Prostate gland (tissue), 2 donors: ENCODE measurements at regions not wholly inside any gene's neighbourhood (a gene's known extent, or its start where the extent isn't known, plus 50 kb on each side); places are given as distances from the start of the nearest gene placed in this dataset.

ENCODE experiments used
- DNase-seq: peaks from one replicate; pipeline ENCODE4 v3.0.0-alpha.2; 2019; ENCODE audit warnings: low spot score
- H3K27ac ChIP-seq, 2 donors: fragments of 200-600 bp; sonication (generic); 2 replicates each; pipeline ENCODE4 v1.5.1; 2017 to 2019
- H3K27me3 ChIP-seq: fragments of 200-600 bp; sonication (generic); replicated peaks from 2 replicates; pipeline ENCODE4 v1.5.1; 2019; ENCODE audit not compliant: insufficient read depth
- H3K36me3 ChIP-seq, 2 donors: fragments of 200-600 bp; sonication (generic); 1 replicate in 1 of 2; 2 replicates in 1 of 2; pipeline versions ENCODE4 v1.5.1 to v1.8.1; 2017 to 2019
- H3K4me1 ChIP-seq: fragments of 200-600 bp; sonication (generic); replicated peaks from 2 replicates; pipeline ENCODE4 v1.5.1; 2019
- H3K4me3 ChIP-seq, 2 donors: fragments of 200-600 bp; sonication (generic); 2 replicates each; pipeline ENCODE4 v1.5.1; 2017 to 2019
- H3K9me3 ChIP-seq: fragments of 200-600 bp; sonication (generic); 2 replicates; pipeline ENCODE4 v1.5.1; 2017
- POLR2A ChIP-seq: fragments of 450-650 bp; IDR thresholded peaks from one replicate; pipeline ENCODE4 v1.6.1; 2016; ENCODE audit warnings: antibody characterized with exemption, mild to moderate bottlenecking
- POLR2AphosphoS5 ChIP-seq: sonication (generic); formaldehyde crosslinking; IDR thresholded peaks from one replicate; pipeline ENCODE4 v1.6.1; 2017; ENCODE audit warnings: antibody characterized with exemption
- WGBS: methylation state at CpG from one replicate; pipeline ENCODE4 v1.1.5; 2018; 5-methylcytosine and 5-hydroxymethylcytosine counted together
- intact Hi-C: fragments of 100-400 bp; cut with DNase I; formaldehyde crosslinking; loops from one replicate; pipeline ENCODE4 v1.14.2; 2022
- TF ChIP-seq, protein P1 (sequence below), 4 experiments: fragments of 200-600 bp in 2 of 4; fragments of 450-650 bp in 2 of 4; sonication (generic) in 2 of 4; IDR thresholded peaks; 1 replicate in 3 of 4; 2 replicates in 1 of 4; pipeline ENCODE4 v1.5.1; 2016 to 2019; ENCODE audit warnings: antibody characterized with exemption in 4 of 4, mild to moderate bottlenecking in 2 of 4, moderate library complexity in 2 of 4

GRCh38 chr2:5507367-5507766 is 184.8 kb upstream of the SOX11 start:
- DNase-seq: no peak
- no peaks in the 10 kb centered on the region for H3K27me3 ChIP-seq
- intact Hi-C loops: no loop called here
- WGBS: 76% methylated on average over 10 of the region's 10 CpGs
- no peaks in the 10 kb centered on the region for H3K9me3 ChIP-seq
- TF ChIP-seq POLR2A: no peak
- TF ChIP-seq POLR2AphosphoS5: no peak
- TF ChIP-seq, protein P1, sequence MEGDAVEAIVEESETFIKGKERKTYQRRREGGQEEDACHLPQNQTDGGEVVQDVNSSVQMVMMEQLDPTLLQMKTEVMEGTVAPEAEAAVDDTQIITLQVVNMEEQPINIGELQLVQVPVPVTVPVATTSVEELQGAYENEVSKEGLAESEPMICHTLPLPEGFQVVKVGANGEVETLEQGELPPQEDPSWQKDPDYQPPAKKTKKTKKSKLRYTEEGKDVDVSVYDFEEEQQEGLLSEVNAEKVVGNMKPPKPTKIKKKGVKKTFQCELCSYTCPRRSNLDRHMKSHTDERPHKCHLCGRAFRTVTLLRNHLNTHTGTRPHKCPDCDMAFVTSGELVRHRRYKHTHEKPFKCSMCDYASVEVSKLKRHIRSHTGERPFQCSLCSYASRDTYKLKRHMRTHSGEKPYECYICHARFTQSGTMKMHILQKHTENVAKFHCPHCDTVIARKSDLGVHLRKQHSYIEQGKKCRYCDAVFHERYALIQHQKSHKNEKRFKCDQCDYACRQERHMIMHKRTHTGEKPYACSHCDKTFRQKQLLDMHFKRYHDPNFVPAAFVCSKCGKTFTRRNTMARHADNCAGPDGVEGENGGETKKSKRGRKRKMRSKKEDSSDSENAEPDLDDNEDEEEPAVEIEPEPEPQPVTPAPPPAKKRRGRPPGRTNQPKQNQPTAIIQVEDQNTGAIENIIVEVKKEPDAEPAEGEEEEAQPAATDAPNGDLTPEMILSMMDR (IDR thresholded peaks at IDR 0.05): no peak
- H3K4me1 ChIP-seq: no peaks in the 10 kb centered on the region
- no peak overlapping the region for H3K4me3 ChIP-seq
- no peaks in the 10 kb centered on the region for H3K36me3 ChIP-seq
- no peak overlapping the region for H3K27ac ChIP-seq

DNA sequence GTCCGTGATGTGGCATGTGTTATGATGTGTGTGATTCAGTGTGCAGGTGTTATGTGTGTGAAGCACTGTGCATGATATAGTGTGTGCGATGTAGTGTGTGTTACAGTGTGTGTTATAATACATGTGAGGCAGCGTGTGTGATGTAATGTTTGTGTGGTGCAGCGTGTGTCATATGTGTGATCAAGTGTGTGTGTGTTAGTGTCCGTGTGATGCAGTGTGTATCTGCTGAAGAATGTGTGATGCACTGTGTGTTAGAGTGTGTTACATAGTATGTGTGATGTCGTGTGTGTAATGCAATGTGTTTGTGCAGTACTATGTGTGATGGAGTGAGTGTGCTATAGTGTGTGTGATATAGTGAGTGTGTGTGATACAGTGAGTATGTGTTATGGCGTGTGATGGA is 182.8 kb upstream of the SOX11 start:
- H3K4me3 ChIP-seq: no peak overlapping the region
- DNase-seq: no peak
- no peaks in the 10 kb centered on the region for H3K4me1 ChIP-seq
- H3K9me3 ChIP-seq: no peaks in the 10 kb centered on the region
- H3K27ac ChIP-seq: no peak overlapping the region
- H3K36me3 ChIP-seq: no peaks in the 10 kb centered on the region
- TF ChIP-seq POLR2A: no peak
- TF ChIP-seq POLR2AphosphoS5: no peak
- TF ChIP-seq, protein P1 (IDR thresholded peaks at IDR 0.05): no peak
- 95% methylated on average over 7 of the region's 7 CpGs for WGBS
- intact Hi-C loops: no loop called here
- no peaks in the 10 kb centered on the region for H3K27me3 ChIP-seq

- TF ChIP-seq, protein P1 (IDR thresholded peaks at IDR 0.05): no peak
- no peak for TF ChIP-seq POLR2A
- no peak for TF ChIP-seq POLR2AphosphoS5
- no peaks in the 10 kb centered on the region for H3K27me3 ChIP-seq
- no peaks in the 10 kb centered on the region for H3K36me3 ChIP-seq
- no peaks in the 10 kb centered on the region for H3K9me3 ChIP-seq
- no peaks in the 10 kb centered on the region for H3K4me1 ChIP-seq
- no peak for DNase-seq
- intact Hi-C loops: no loop called here
- H3K27ac ChIP-seq: no peak overlapping the region
- H3K4me3 ChIP-seq: no peak overlapping the region
- 85% methylated on average over 4 of the region's 4 CpGs for WGBS
Observed at GRCh38 chr2:5510082-5510481, 182.1 kb upstream of the SOX11 start.

GRCh38 chr2:5515693-5516092 is 176.5 kb upstream of the SOX11 start:
- H3K4me3 ChIP-seq: no peak overlapping the region
- no peaks in the 10 kb centered on the region for H3K36me3 ChIP-seq
- no peaks in the 10 kb centered on the region for H3K9me3 ChIP-seq
- TF ChIP-seq POLR2A (no peak), POLR2AphosphoS5 (no peak)
- TF ChIP-seq, protein P1 (IDR thresholded peaks at IDR 0.05): no peak
- no peak overlapping the region for H3K27ac ChIP-seq
- 91% methylated on average over 2 of the region's 2 CpGs for WGBS
- intact Hi-C loops: no loop called here
- DNase-seq: no peak
- no peaks in the 10 kb centered on the region for H3K4me1 ChIP-seq
- no peaks in the 10 kb centered on the region for H3K27me3 ChIP-seq

DNA sequence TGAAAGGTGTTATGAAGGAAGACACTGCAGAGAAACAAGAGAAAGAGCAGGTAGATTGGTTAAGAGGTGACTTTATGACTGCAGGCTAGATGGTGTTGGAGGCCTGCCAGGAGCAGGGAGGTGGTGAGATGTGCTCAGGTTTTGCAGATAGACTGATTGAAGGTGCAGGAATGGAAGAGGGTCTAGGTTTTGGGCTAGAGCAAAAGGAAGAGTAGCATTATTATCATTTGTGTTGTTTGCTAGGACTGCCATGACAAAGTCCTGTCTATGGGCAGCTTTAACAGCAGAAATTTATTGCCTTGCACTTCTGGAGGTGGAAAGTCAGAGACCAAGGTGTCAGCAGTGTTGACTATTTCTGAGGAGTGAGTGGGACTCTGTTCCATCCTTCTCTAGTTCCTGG is 172.9 kb upstream of the SOX11 start:
- H3K27me3 ChIP-seq: no peaks in the 10 kb centered on the region
- intact Hi-C loops: no loop called here
- H3K36me3 ChIP-seq: no peaks in the 10 kb centered on the region
- H3K4me1 ChIP-seq: no peaks in the 10 kb centered on the region
- no peak overlapping the region for H3K27ac ChIP-seq
- H3K4me3 ChIP-seq: no peak overlapping the region
- DNase-seq: no peak
- no peak for TF ChIP-seq POLR2AphosphoS5
- no peaks in the 10 kb centered on the region for H3K9me3 ChIP-seq
